HG03558 (cell line): ENCODE measurements at regions not wholly inside any gene's neighbourhood (a gene's known extent, or its start where the extent isn't known, plus 50 kb on each side); places are given as distances from the start of the nearest gene placed in this dataset.

ENCODE experiments used
- ATAC-seq: cut with Tn5 transposase; IDR thresholded peaks from one replicate; pipeline ENCODE4 v1.9.1; 2021; ENCODE audit warnings: moderate number of reproducible peaks; ENCODE audit not compliant: unreplicated experiment; ENCODE audit errors: extremely low read depth

DNA sequence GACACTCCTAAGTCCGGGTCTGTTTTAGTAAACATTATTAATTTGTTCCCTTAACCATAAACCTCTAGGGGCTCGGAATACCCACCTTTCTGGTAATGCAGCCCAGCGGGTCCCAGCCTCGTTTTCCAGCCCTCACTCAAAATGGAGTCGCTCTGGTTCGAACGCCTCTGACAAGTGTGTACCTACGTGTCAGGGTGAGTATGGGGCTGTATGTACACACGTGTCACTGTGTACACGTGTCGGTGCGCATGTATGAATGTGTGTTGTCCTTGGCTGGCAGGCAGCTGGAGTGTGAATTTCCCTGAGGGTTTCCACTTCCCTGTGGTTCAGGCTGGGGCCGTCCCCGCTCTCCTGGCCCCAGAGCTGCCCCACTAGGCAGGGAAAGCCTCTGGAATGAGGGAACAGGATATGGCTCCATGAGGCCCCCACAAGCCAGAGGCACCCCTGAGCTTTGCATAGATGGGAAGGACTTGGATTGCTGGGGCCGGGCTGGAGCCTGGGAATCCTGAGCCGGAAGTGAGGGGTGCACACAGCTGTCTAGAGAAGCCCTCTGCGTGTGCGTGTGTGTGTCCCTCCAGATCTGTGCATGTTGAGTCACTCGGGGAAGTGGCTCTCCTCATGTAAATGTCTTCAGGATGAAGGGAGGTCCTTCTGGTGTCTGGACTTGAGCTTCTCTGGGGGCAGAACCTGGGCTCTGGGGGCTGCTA, 160.8 kb upstream of the IER5L start:
- no peak for ATAC-seq

DNA sequence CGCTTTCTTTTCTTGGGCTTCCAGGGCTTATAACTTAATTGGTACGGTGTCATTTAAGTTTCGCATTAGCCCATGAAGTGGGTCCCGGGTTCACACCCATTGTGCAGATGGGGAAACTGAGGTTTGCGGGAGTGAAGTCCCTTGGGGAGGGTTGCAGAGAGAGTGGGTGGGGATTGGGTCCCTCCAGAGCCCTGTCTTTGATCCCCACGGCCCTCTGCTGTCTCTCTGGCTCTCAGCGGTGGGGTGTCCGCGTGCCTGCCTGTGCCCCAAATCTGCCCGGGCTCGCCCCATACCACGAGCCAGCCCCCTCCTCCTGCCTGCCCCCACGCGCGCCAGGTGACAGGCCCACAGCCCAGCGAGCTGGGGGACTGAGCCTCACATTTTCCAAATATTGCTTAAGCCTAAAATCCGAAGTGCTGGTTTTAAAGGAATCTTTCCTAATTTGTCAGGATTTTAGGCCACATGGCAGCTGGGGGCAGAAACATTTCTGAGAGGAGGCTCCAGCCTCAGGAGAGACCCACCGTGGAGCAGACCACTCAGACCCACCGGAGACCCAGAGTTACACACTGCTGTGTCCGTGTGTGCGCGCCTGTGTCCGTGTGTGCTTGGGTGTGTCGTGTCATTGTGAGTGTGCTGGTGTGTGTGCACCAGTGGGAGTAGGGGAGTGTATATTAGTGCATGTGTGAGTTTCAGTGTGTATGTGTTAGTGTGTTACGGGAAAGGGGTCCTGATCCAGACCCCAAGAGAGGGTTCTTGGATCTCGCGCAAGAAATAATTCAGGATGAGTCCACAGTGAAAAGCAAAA, 159.5 kb upstream of the IER5L start:
- no peak for ATAC-seq

DNA sequence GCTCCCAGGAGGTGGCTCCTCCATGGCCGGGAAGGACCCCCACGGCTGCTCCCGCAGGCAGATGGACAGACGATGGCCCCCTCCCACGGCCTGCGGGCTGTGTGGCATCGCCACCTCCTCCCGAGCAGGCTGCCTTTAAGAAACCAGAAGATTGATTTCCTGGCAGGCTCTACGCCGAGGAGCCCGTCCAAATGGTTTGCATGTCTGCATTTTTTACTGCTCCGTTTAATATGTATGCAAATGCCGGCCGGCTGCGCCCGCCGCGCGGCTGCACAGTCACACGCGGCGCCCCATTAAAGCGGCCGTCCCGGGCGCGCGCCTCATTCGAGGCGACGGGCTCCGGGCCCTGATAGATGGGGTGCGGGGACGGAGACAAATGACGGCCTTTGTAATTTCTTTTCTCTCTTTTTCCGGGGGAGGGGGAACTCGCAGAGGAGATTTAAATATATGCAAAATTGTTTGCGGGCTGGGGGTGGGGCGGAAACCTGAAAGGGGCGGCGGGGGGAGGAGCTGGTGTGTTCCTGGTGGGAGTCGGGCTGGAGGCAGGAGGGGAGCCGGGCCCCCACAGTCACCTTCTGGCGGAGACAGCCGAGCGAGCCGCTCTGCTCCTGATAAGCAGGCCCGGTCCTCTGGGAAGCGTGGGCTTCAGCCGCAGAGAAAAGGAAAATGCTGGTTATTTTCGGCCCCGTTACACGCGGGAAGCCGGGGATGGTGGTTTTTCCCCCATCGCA, 158.7 kb upstream of the IER5L start:
- ATAC-seq, result no peak

DNA sequence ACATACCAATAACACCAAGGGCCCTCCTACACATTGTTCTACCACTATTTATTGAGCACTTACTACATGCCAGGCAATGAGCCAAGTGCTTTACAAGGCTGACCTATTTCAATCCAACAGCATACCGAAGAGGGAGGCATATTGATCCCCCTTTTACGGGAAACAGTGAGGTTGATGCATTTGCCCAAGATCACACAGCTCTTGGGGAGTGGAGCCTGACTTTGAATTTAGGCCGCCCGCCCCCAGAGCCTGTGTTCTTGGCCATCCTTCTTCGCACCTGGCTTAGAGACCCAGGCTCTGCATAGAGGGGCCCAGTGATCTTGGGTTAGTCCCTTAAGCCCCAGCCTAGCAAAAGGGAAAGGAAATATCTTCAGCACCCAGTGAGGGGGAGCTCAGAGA, 158.1 kb upstream of the IER5L start:
- ATAC-seq, result no peak

DNA sequence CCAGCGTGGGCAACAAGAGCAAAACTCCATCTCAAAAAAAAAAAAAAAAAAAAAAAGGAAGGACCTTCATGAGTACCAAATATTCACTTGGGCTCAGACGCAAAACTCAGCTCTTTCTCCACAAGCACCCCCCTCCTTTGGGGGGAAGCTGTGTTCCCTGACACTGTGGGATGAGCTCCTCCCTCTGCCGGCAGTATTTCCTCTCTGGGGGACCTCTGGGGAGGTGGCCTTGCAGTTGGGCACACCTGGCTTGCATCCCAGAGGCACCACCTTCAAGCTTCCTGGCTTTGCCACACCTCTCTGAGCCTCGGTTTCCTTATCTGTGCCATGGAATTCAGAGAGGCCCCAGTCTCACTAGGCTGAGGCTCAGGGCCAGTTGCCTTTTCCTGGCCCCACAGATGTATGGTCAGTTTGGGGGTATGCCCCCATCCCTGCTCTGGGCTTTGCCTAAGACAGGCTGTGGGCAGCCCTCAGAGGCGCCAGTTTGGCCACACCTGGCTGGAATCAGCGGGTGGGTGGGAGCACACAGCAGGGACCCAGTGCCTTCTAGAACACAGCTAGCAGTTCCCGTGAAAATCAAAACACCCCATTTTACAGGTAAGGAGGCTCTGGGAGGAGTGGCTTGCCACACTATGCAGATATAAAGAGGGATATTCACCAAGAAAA, 157.5 kb upstream of the IER5L start:
- ATAC-seq, result no peak

DNA sequence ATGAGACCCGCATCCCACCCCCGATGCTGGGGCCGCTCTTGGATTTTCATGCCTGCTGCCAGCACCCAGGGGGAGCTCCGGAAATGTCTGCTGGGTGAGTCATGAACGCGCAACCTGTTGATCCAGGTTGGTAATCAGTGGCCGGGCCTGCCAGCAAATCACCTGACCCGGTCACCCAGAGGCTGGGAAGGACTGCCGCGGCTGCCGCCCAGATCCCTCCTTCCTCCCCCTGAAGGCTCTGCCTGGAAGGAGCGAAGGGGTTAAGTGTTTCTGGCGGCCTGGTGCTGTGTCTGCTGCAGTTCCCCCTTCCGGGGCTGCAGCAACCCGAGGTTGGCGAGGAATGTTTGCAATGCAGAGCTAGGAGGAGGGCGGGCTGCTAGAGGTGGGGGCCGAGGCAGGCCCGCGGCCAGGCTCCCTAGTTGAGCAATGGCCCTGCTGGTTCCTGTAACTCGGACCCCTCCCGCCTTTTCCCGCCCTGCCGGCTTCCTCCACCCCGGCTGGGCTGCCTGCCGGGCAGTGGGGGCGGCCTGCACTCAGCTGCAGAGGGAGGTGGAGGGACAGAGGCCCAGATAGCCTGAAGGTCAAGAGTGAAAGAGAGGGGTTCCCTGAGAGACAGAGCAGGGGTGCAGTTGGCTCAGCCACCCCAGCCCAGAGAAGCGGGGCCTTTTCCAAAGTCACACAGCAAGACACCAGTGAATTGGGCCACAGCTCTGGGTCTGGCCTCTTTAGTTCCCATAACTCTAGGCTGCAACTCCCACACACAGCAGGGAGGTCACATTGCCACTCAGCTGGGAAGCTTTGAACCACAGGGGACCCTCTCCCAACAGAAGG, 156.3 kb upstream of the IER5L start:
- ATAC-seq, result no peak

DNA sequence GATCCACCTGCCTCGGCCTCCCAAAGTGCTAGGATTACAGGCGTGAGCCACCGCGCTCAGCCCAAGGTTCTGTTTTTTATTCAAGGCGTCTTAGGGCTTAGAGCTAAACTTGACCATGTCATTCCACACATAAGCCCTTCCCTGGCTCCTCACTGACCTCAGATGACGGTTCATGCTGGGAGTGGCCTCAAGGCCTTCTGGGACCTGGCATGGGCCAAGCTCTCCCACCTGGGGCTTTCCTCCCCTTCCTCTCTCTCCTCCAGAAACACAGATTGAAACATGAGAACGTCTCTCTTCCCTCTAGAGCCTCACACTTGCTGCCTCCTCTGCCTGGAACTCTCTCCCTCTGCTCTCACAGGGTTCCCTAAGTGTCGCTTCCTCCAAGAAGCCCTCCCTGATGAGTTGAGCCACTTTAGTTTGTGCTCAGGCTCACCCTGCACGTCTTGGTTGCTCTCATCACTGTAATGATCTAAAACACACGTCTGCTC, 155.6 kb upstream of the IER5L start:
- no peak for ATAC-seq

DNA sequence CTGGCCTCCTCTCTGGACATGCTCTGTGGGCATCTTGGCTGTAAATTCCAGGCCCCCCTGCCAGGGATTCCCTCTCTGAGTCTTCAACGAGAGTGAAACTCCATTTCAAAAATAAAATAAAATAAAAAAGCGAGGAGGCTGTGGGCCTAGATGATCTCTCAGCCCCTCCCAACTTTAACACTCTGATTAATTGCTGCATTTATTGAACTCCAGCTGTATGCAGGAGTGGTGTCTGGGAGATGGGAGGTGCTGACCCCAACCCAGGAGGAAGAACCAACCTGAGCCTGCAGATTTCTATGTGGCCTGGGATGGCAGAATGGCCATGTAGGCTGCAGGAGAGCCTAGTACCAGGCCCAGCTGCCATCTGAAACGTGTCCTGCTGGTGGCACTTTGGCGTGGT, 154.5 kb upstream of the IER5L start:
- ATAC-seq, result no peak

DNA sequence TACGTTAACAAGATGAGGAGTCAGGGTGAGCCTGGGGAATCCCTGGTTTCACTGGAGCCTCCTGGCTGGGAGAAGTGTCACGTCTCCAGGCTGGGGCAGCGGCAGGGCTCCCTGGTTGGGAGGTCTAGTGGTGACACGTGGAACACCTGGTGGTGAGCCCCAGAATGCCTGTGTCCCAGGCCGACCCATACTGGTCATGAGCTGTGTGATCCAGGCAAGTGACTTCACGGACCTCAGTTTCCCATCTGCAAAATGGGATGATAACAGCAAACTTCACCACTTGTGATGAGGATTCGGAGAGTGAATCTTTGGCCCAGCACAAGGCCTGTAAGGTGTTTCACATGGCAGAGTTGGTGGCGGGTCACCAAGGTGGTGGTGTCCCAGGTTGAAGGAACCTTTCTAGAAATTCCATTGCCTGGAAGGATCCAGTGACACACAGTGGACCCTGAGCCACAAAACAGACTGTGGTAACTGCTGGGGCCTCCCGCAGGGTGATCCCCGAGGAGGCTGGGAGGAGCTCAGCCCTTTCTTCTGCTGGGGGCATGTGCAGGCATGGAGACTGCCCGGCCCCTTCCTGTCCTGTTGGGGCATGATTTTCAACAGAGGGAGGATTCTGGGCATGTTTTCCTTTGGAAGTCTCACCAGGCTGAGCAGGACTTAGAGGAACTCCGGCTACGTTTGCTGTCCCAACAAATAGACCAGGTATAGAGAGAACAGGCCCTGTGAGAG, 153.9 kb upstream of the IER5L start:
- no peak for ATAC-seq

DNA sequence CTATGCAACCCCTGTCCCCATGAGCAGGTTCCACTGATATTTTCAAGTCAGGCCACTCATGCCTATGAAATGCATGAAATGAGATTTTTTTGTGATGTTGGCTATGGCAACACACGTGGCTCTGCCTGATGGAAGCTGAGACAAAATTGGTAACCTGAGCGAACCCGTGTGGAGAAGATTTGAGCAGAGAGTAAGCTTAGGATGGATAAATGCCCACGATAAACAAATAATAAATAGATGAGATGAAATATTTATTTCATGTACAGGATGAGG, 153.4 kb upstream of the IER5L start:
- no peak for ATAC-seq

DNA sequence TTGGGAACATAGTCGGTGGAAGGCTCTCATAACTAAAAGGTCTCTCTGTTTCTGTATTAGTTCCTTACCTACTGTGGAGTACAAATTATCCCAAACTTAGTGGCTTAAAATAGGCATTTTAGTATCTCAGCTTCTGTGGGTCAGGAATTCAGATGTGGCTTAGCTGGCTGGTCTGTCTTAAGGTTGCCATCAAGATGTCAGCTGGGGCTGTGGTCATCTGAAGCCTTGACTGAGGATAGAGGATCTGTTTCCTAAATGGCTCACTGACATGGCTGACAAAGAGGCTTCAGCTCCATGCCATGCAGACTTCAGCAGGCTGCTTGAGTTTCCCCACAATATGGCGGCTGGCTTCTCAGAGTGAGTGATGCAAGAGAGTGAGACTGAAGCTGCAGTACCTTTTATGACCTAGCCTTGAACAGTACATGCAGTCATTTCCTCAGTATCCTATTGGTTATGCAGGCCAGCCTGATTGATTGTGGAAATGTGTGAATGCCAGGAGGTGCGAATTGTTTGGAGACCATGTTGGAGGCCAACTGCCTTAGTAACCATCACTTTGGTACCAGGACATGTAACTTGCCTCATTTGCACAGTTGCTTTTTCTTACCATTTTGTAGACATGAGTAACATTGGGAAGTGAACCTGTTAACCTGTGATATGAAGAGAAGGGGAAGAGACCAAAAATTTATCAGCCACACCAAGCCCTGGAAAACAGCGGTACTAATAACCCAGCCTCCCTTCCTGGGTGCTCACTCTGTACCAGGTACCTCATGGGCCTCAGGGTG, 152.8 kb upstream of the IER5L start:
- ATAC-seq, result no peak

DNA sequence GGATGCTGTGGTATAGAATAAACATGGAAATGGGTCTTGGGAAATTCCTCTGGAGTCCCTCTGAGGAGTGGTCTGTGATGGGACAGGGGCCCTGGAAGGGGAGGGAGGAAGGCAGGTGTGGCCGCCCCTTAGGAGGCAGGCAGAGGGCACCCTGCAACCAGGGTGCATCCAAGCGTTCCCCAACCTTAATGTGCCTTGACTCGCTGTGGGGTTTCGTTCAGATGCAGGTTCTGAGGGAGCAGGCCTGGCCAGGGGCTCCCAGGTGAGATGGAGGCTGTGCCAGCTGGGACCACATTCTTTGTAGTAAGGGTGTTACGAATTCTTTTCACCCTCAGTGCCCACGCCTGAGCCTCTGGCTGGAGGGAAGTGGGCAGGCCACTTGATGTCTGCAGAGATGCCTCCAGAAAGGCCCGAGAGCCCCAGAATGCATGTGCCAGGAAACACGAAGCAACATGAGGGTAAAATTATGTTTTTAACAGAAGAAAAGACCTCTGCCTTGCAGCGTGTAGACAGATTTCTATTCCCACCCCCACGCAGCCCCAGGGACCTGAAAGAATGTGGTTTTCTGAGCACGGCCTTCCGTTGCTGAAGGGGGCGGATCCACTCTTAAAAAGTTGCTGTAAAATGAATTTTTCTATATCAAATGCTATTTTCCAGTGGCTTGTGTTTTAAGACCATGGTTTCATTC, 150.4 kb upstream of the IER5L start:
- ATAC-seq, result no peak

DNA sequence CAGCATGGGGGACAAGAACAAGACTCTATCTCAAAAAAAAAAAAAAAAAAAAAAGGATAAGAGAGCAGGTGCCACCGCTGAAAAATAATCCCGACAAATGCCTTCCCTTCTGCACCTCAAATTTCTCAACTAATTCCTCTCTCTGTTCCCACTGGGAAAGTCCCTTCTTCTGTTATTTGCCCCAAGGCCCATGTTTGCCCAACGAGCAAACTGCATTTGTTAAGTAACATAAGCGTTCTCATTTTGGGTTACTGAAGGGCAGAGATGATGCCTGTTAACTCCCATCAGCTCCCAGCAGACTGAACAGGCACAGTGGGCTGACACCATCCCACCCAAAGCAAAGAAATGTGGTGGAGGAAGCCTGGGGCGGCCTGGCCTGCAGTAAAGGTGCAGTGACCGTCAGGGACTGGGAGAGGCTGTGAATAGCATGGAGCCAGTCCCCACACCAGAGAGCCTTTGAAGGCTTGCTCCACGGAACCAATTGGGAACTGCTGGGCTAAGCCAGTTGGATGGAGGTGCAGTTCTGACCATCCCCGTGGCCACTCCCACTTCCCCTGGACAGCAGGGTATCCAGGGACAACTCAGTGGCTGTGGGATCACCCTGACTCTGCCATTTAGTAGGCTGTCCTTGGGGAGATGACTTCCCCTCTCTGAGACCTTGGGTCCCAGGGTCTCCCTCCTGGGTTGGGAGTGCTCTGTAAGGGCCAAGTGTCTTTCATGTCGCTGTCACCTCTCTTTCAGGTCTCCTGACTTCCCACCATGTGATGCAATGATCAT, 149.7 kb upstream of the IER5L start:
- no peak for ATAC-seq

DNA sequence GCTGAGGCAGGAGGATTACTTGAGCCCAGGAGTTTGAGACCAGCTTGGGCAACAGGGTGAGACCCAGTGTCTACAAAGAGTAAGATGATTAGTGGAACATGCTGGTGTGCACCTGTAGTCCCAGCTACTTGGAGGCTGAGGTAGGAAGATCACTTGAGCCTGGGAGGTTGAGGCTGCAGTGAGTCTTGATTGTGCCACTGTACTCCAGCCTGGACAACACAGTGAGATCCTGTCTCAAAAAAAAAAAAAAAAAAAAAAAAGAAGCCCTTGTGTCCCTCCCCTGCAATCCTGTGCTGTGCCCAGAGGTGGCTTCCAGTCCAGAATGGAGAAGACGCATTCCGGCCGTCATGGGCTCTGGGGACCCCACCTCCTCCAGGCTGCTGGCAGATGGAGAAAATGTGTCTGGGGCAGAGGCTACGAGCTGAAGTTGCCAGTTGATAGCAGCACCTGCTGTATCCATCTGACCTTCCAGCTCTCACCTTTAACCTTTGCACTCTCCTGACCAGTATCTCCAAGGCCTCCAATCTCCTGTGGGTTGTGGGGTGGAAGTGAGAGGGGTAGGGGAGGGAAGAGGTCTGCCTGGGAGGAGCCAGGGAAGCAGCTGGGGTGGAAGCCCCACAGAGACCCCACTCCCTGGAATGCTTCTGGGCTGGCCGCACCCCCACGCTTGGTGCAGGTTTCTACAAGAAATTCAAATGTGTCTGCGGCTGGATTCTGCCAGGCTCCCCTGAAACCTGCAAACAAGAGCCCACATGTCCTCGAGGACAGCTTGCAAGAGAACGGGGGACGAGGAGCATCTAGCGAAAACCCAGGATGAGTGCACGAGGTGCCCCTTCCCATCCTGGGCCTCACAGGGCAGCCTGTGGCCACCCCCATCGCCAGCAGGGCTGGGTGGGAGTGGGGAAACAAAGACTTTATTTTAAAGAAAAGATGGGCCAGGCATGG, 148.3 kb upstream of the IER5L start:
- ATAC-seq, result no peak

DNA sequence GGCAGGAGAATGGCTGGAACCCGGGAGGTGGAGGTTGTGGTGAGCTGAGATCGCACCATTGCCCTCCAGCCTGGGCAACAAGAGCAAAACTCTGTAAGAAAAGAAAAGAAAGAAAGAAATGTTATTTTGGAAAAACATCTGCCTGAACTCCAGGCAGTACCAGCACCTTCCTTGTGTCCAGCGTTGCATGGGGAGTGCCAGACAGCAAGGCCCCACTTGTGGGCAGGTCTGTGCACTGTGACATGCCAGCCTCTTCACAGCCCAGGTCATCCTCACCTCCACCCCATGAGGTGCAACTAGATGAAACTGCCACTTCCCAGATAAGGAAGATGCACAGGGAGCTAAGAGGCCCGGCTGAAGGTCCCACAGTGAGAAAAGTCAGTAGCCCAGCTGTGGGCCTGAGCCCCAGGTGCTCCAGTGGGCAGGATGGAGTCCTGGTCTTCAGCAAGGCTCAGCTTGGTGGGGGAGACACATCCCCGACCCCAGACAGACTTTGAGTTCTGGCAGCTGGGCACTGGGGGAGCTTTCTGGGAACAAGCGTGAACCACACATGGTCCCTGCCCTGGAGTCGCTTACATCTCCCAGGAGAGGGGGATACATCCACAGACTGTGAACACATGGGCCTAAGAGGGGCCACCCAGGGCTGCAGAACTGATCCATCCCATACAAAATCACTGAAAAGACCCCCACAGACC, 146.9 kb upstream of the IER5L start:
- no peak for ATAC-seq
